MV-4-11 (cell line): ENCODE measurements at regions not wholly inside any gene's neighbourhood (a gene's known extent, or its start where the extent isn't known, plus 50 kb on each side); places are given as distances from the start of the nearest gene placed in this dataset.
"Not testable (repeated sequence)": the region's sequence is repeated elsewhere in the genome, so short reads cannot be mapped to it uniquely, and the experiment has no call there.

Source experiments
- DNase-seq: peaks from one replicate; lab custom pipeline; 2025; lab: John Stamatoyannopoulos, UW

GRCh38 chr3:26368312-26368711 lies 254.3 kb upstream of the LRRC3B start:
- DNase-seq: no peak

- DNase-seq: no peak
These were observed 253.4 kb upstream of the LRRC3B start for GRCh38 chr3:26369133-26369532.

GRCh38 chr3:26375843-26376530 lies 246.6 kb upstream of the LRRC3B start:
- no peak for DNase-seq

- no peak for DNase-seq
These were observed 241.2 kb upstream of the LRRC3B start for GRCh38 chr3:26381411-26381810.

- DNase-seq: no peak
These were observed 215.9 kb upstream of the LRRC3B start for GRCh38 chr3:26406636-26407035.

GRCh38 chr3:26418553-26418952 lies 204.0 kb upstream of the LRRC3B start:
- peak; percentile 1 for DNase-seq

GRCh38 chr3:26422415-26422814 lies 200.2 kb upstream of the LRRC3B start:
- DNase-seq: peak; percentile 6

- no peak for DNase-seq
These were observed 197.5 kb upstream of the LRRC3B start for GRCh38 chr3:26425076-26425475.

GRCh38 chr3:26428992-26429391 lies 193.6 kb upstream of the LRRC3B start:
- DNase-seq: peak; percentile 9

GRCh38 chr3:26437678-26438077 lies 184.9 kb upstream of the LRRC3B start:
- no peak for DNase-seq

GRCh38 chr3:26438325-26438940 lies 184.1 kb upstream of the LRRC3B start:
- no peak for DNase-seq

GRCh38 chr3:26438981-26439884 lies 183.3 kb upstream of the LRRC3B start:
- no peak for DNase-seq

- DNase-seq: peak; percentile 68
These were observed 172.6 kb upstream of the LRRC3B start for GRCh38 chr3:26449996-26450395.

GRCh38 chr3:26452363-26452762 lies 170.2 kb upstream of the LRRC3B start:
- no peak for DNase-seq

GRCh38 chr3:26460985-26461384 lies 161.6 kb upstream of the LRRC3B start:
- no peak for DNase-seq

- no peak for DNase-seq
These were observed 150.2 kb upstream of the LRRC3B start for GRCh38 chr3:26472345-26472744.

- DNase-seq: no peak
These were observed 147.9 kb upstream of the LRRC3B start for GRCh38 chr3:26474706-26475105.

GRCh38 chr3:26480377-26480776 lies 142.2 kb upstream of the LRRC3B start:
- no peak for DNase-seq

- peak; percentile 58 for DNase-seq
These were observed 138.4 kb upstream of the LRRC3B start for GRCh38 chr3:26484140-26484539.

- DNase-seq: no peak
These were observed 124.3 kb upstream of the LRRC3B start for GRCh38 chr3:26498271-26498670.

- DNase-seq: peak; percentile 94
These were observed 117.2 kb upstream of the LRRC3B start for GRCh38 chr3:26505399-26505798.

- not testable (repeated sequence) for DNase-seq
These were observed 108.0 kb upstream of the LRRC3B start for GRCh38 chr3:26514445-26515029.
